IMR-90 (cell line): ENCODE measurements at regions not wholly inside any gene's neighbourhood (a gene's known extent, or its start where the extent isn't known, plus 50 kb on each side); places are given as distances from the start of the nearest gene placed in this dataset.

Experiments used
- ATAC-seq: fragments of 200-7000 bp; cut with Tn5 transposase; 2 replicates; pipeline ENCODE4 v1.9.1; 2020; ENCODE audit warnings: low read depth, mild to moderate bottlenecking, moderate library complexity
- BruUV-seq: library from RNA; stranded (reverse); fragments of 400-500 nt; replicated peaks from 2 replicates; lab custom pipeline; 2021; lab: Mats Ljungman, UMichigan
- CTCF ChIA-PET: fragments of 300-600 bp; formaldehyde crosslinking; extraction: SDS; loops from one replicate; lab custom pipeline; 2021; ENCODE audit warnings: antibody characterized with exemption; lab: Yijun Ruan, JAX
- POLR2A ChIA-PET: fragments of 300-600 bp; sonication (Branson Sonifier 250); formaldehyde crosslinking; loops from one replicate; lab custom pipeline; 2022; ENCODE audit warnings: antibody characterized with exemption; ENCODE audit not compliant: unreplicated experiment; lab: Charles Lee
- DNase-seq: peaks from one replicate; pipeline ENCODE4 v3.0.0; 2013
- H2AFZ ChIP-seq: replicated peaks from 2 replicates; pipeline ENCODE3; 2013; ENCODE audit warnings: low read length, mild to moderate bottlenecking; ENCODE audit not compliant: poor library complexity
- H2AK5ac ChIP-seq: 2 replicates; pipeline ENCODE4 v1.6.1; 2013; ENCODE audit warnings: low read depth, low read length, inconsistent platforms
- H2AK9ac ChIP-seq: replicated peaks from 2 replicates; pipeline ENCODE3; 2013; ENCODE audit warnings: mild to moderate bottlenecking, low read depth, low read length, moderate library complexity; ENCODE audit not compliant: poor library complexity
- H2BK120ac ChIP-seq: 2 replicates; pipeline ENCODE4 v1.6.1; 2013; ENCODE audit warnings: low read depth, low read length, inconsistent platforms
- H2BK15ac ChIP-seq: 3 replicates; pipeline ENCODE4 v1.6.1; 2013; ENCODE audit warnings: low read depth, low read length, inconsistent platforms
- H2BK20ac ChIP-seq: 2 replicates; pipeline ENCODE4 v1.6.1; 2013; ENCODE audit warnings: low read depth, mild to moderate bottlenecking, inconsistent platforms, low read length, moderate library complexity
- H2BK5ac ChIP-seq: 2 replicates; pipeline ENCODE4 v1.6.1; 2013; ENCODE audit warnings: mild to moderate bottlenecking, low read depth, low read length, inconsistent platforms; ENCODE audit not compliant: poor library complexity, severe bottlenecking
- H3K14ac ChIP-seq: replicated peaks from 2 replicates; pipeline ENCODE4 v1.6.1; 2013; ENCODE audit warnings: low read depth, low read length, inconsistent platforms
- H3K18ac ChIP-seq: 2 replicates; pipeline ENCODE4 v1.6.1; 2013; ENCODE audit warnings: low read depth, low read length, control low read depth
- H3K23ac ChIP-seq: 2 replicates; pipeline ENCODE4 v1.6.1; 2013; ENCODE audit warnings: low read depth, low read length, inconsistent platforms
- H3K27ac ChIP-seq: 2 replicates; pipeline ENCODE4 v1.5.1; 2013; ENCODE audit warnings: mild to moderate bottlenecking, control low read depth, low read length; ENCODE audit not compliant: insufficient read depth
- H3K27me3 ChIP-seq: 2 replicates; pipeline ENCODE4 v1.6.1; 2013; ENCODE audit warnings: low read length; ENCODE audit not compliant: control insufficient read depth, insufficient read depth
- H3K36me3 ChIP-seq: 2 replicates; pipeline ENCODE4 v1.6.1; 2013; ENCODE audit warnings: low read length, mixed read lengths; ENCODE audit not compliant: control insufficient read depth, insufficient read depth
- H3K4ac ChIP-seq: 2 replicates; pipeline ENCODE4 v1.6.1; 2013; ENCODE audit warnings: low read depth, low read length, inconsistent platforms
- H3K4me1 ChIP-seq: 2 replicates; pipeline ENCODE4 v1.6.1; 2013; ENCODE audit warnings: low read length, mixed read lengths; ENCODE audit not compliant: control insufficient read depth, insufficient read depth
- H3K4me2 ChIP-seq: 2 replicates; pipeline ENCODE4 v1.6.1; 2013; ENCODE audit warnings: low read depth, mild to moderate bottlenecking, control low read depth, low read length, moderate library complexity
- H3K4me3 ChIP-seq: 2 replicates; pipeline ENCODE4 v1.5.1; 2013; ENCODE audit warnings: low read depth, mild to moderate bottlenecking, control low read depth, low read length, moderate library complexity; ENCODE audit not compliant: insufficient read depth
- H3K56ac ChIP-seq: 2 replicates; pipeline ENCODE4 v1.6.1; 2013; ENCODE audit warnings: low read length, inconsistent platforms; ENCODE audit not compliant: insufficient read depth; ENCODE audit errors: extremely low read depth
- H3K79me1 ChIP-seq, 2 experiments: 2 replicates each; pipeline ENCODE4 v1.6.1; 2013; ENCODE audit warnings: low read length in 2 of 2, inconsistent platforms in 1 of 2, low read depth in 1 of 2
- H3K9ac ChIP-seq: 2 replicates; pipeline ENCODE4 v1.6.1; 2013; ENCODE audit warnings: low read depth, low read length, control low read depth
- H3K9me1 ChIP-seq: 2 replicates; pipeline ENCODE4 v1.6.1; 2013; ENCODE audit warnings: low read length, inconsistent platforms; ENCODE audit not compliant: insufficient read depth
- H3K9me3 ChIP-seq: 2 replicates; pipeline ENCODE4 v1.6.1; 2013; ENCODE audit warnings: low read length; ENCODE audit not compliant: control insufficient read depth, insufficient read depth
- H4K20me1 ChIP-seq: 2 replicates; pipeline ENCODE4 v1.6.1; 2013; ENCODE audit warnings: low read length, inconsistent platforms; ENCODE audit not compliant: insufficient read depth
- H4K5ac ChIP-seq: 2 replicates; pipeline ENCODE4 v1.6.1; 2013; ENCODE audit warnings: mild to moderate bottlenecking, low read depth, low read length, control low read depth
- H4K8ac ChIP-seq, 2 experiments: 2 replicates each; pipeline ENCODE4 v1.6.1; 2013; ENCODE audit warnings: low read depth in 2 of 2, low read length in 2 of 2, control low read depth in 1 of 2, inconsistent platforms in 1 of 2
- H4K91ac ChIP-seq: 2 replicates; pipeline ENCODE4 v1.6.1; 2013; ENCODE audit warnings: low read depth, low read length, inconsistent platforms; ENCODE audit not compliant: insufficient read depth
- BHLHE40 ChIP-seq: fragments of 150-350 bp; IDR thresholded peaks from 2 replicates; pipeline ENCODE4 v1.6.1; 2016; ENCODE audit warnings: mild to moderate bottlenecking, low read depth, low read length
- CEBPB ChIP-seq: IDR thresholded peaks from 2 replicates; pipeline ENCODE4 v1.6.1; 2012; ENCODE audit warnings: low read depth, low read length, improper control_type of control experiment
- CHD1 ChIP-seq: IDR thresholded peaks from 2 replicates; pipeline ENCODE4 v1.6.1; 2012; ENCODE audit warnings: low read depth, low read length, improper control_type of control experiment
- FOS ChIP-seq: fragments of 150-350 bp; IDR thresholded peaks from 2 replicates; pipeline ENCODE4 v1.6.1; 2016; ENCODE audit warnings: low read depth, low read length
- MAFK ChIP-seq: IDR thresholded peaks from 2 replicates; pipeline ENCODE4 v1.6.1; 2012; ENCODE audit warnings: low read depth, low read length, improper control_type of control experiment
- MAZ ChIP-seq: IDR thresholded peaks from 2 replicates; pipeline ENCODE4 v1.6.1; 2012; ENCODE audit warnings: low read depth, mild to moderate bottlenecking, low read length, improper control_type of control experiment, moderate library complexity, borderline replicate concordance
- MXI1 ChIP-seq: IDR thresholded peaks from 2 replicates; pipeline ENCODE4 v1.6.1; 2012; ENCODE audit warnings: low read depth, mild to moderate bottlenecking, low read length, moderate library complexity, borderline replicate concordance
- NFE2L2 ChIP-seq: fragments of 150-350 bp; IDR thresholded peaks from 2 replicates; pipeline ENCODE4 v1.6.1; 2016; ENCODE audit warnings: low read depth, mild to moderate bottlenecking, low read length
- POLR2A ChIP-seq: IDR thresholded peaks from 2 replicates; pipeline ENCODE4 v1.6.1; 2012; ENCODE audit warnings: mild to moderate bottlenecking, low read depth, low read length
- RAD21 ChIP-seq: IDR thresholded peaks from 2 replicates; pipeline ENCODE4 v1.6.1; 2012; ENCODE audit warnings: low read length, improper control_type of control experiment
- RCOR1 ChIP-seq: IDR thresholded peaks from 2 replicates; pipeline ENCODE4 v1.6.1; 2012; ENCODE audit warnings: mild to moderate bottlenecking, low read length, improper control_type of control experiment; ENCODE audit not compliant: insufficient replicate concordance
- RFX5 ChIP-seq: IDR thresholded peaks from 2 replicates; pipeline ENCODE4 v1.8.0; 2012; ENCODE audit warnings: low read depth, mild to moderate bottlenecking, low read length, moderate library complexity
- SMC3 ChIP-seq: fragments of 150-350 bp; IDR thresholded peaks from 2 replicates; pipeline ENCODE4 v1.6.1; 2016; ENCODE audit warnings: low read depth, mild to moderate bottlenecking, antibody characterized with exemption, low read length, moderate library complexity
- USF2 ChIP-seq: fragments of 150-350 bp; IDR thresholded peaks from 2 replicates; pipeline ENCODE4 v1.6.1; 2017; ENCODE audit warnings: mild to moderate bottlenecking, antibody characterized with exemption, low read length, low read depth
- WGBS, 2 experiments: methylation state at CpG; one replicate each; pipeline versions ENCODE4 v1.1.5 to v1.1.7; 2013; ENCODE audit warnings: missing lambda C conversion rate in 2 of 2; ENCODE audit not compliant: insufficient read length in 1 of 2; ENCODE audit errors: extremely low coverage in 2 of 2; 5-methylcytosine and 5-hydroxymethylcytosine counted together
- dilution Hi-C: fragments of 300-500 bp; cut with HindIII; formaldehyde crosslinking; loops from one replicate; pipeline ENCODE4 v1.14.3; 2018; ENCODE audit warnings: low sequenced_read_pairs; ENCODE audit not compliant: unreplicated experiment
- in situ Hi-C: fragments of 300-500 bp; cut with MboI; formaldehyde crosslinking; loops from 3 replicates; pipeline ENCODE4 v1.14.3; 2019; ENCODE audit warnings: low sequenced_read_pairs, inconsistent platforms, mixed read lengths
- intact Hi-C: fragments of 100-400 bp; cut with micrococcal nuclease; formaldehyde crosslinking; loops from 2 replicates; pipeline ENCODE4 v1.10.0; 2022
- TF ChIP-seq, protein P1 (sequence below): conservative IDR thresholded peaks from 2 replicates; pipeline ENCODE4 v1.5.1; 2012; ENCODE audit warnings: mild to moderate bottlenecking, low read depth, low read length, improper control_type of control experiment
- TF ChIP-seq, protein P2 (sequence below): fragments of 150-350 bp; IDR thresholded peaks from 2 replicates; pipeline ENCODE4 v1.6.1; 2016; ENCODE audit warnings: low read depth, mild to moderate bottlenecking, low read length, moderate library complexity, borderline replicate concordance

DNA sequence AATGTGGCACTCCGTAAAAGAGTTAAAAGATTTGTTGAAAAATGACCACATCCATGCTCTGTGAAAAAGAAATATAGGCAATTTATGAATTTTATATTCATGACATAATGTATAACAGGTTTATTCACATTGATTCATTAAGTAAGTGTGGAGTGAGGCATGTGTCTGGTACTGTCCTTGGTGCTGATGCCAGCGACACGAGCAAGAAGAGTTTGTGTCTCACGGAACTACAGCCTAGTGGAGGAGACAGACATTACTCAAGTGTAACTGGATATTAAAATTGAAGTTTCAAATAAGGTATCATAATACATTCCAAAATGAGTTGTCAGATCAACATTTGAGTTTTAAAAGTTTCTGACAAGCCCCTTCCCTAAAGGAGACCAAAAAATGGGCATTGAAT is 122.7 kb upstream of the PRNP start:
- H2BK15ac ChIP-seq: no peak overlapping the region
- H2BK5ac ChIP-seq: no peak overlapping the region
- ChIA-PET POLR2A (no interaction called here), CTCF (interaction anchor here (0.7 kb wide), 1 partner anchor 121 kb away, joined by 3 read pairs; no protein-coding TSS in a partner anchor)
- intact Hi-C loops: no loop called here
- no peak overlapping the region for H4K8ac ChIP-seq
- no peak overlapping the region for H2AFZ ChIP-seq
- no peak overlapping the region for H3K18ac ChIP-seq
- DNase-seq: peak; percentile 80
- no peak overlapping the region for H3K4ac ChIP-seq
- H3K9me1 ChIP-seq: no peaks in the 10 kb centered on the region
- H3K56ac ChIP-seq: no peak overlapping the region
- TF ChIP-seq RAD21 (peak; percentile 54), CEBPB (no peak), MAZ (no peak), USF2 (no peak), CHD1 (no peak), POLR2A (no peak), RCOR1 (peak; percentile 89), NFE2L2 (no peak), FOS (no peak), RFX5 (no peak), MAFK (no peak), BHLHE40 (peak; percentile 40; the same call in 1 of the 2 replicates), SMC3 (0 out of 2 replicates have a peak, but pooled peaks have one; percentile 15), MXI1 (peak; percentile 95)
- TF ChIP-seq, protein P1, sequence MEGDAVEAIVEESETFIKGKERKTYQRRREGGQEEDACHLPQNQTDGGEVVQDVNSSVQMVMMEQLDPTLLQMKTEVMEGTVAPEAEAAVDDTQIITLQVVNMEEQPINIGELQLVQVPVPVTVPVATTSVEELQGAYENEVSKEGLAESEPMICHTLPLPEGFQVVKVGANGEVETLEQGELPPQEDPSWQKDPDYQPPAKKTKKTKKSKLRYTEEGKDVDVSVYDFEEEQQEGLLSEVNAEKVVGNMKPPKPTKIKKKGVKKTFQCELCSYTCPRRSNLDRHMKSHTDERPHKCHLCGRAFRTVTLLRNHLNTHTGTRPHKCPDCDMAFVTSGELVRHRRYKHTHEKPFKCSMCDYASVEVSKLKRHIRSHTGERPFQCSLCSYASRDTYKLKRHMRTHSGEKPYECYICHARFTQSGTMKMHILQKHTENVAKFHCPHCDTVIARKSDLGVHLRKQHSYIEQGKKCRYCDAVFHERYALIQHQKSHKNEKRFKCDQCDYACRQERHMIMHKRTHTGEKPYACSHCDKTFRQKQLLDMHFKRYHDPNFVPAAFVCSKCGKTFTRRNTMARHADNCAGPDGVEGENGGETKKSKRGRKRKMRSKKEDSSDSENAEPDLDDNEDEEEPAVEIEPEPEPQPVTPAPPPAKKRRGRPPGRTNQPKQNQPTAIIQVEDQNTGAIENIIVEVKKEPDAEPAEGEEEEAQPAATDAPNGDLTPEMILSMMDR: peak; percentile 41
- TF ChIP-seq, protein P2, sequence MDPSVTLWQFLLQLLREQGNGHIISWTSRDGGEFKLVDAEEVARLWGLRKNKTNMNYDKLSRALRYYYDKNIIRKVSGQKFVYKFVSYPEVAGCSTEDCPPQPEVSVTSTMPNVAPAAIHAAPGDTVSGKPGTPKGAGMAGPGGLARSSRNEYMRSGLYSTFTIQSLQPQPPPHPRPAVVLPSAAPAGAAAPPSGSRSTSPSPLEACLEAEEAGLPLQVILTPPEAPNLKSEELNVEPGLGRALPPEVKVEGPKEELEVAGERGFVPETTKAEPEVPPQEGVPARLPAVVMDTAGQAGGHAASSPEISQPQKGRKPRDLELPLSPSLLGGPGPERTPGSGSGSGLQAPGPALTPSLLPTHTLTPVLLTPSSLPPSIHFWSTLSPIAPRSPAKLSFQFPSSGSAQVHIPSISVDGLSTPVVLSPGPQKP: no peak
- no CpG with 5 or more reads among the region's 4 CpGs for WGBS, 2 experiments
- H3K36me3 ChIP-seq: no peaks in the 10 kb centered on the region
- H3K23ac ChIP-seq: no peak overlapping the region
- H3K27ac ChIP-seq: no peak overlapping the region
- in situ Hi-C loops: no loop called here
- no peak overlapping the region for H3K14ac ChIP-seq
- H4K5ac ChIP-seq: no peak overlapping the region
- H4K20me1 ChIP-seq: no peaks in the 10 kb centered on the region
- H4K91ac ChIP-seq: no peak overlapping the region
- ATAC-seq: peak; percentile 86
- H2AK9ac ChIP-seq: no peak overlapping the region
- dilution Hi-C loops: no loop called here
- no peaks in the 10 kb centered on the region for H3K79me1 ChIP-seq
- no peaks in the 10 kb centered on the region; the same call in 1 of the 2 replicates for H3K27me3 ChIP-seq
- BruUV-seq: no TSS peak
- H3K4me1 ChIP-seq: peaks cover 3% of the 10 kb centered on the region
- no peak overlapping the region for H2AK5ac ChIP-seq
- H2BK20ac ChIP-seq: no peak overlapping the region
- no peak overlapping the region for H3K4me3 ChIP-seq
- no peak overlapping the region for H2BK120ac ChIP-seq
- no peak overlapping the region for H3K4me2 ChIP-seq
- peaks cover 2% of the 10 kb centered on the region; the same call in 1 of the 2 replicates for H3K9me3 ChIP-seq
- H3K9ac ChIP-seq: no peak overlapping the region
